CD4-positive, alpha-beta T cell (primary cell): ENCODE measurements at regions not wholly inside any gene's neighbourhood (a gene's known extent, or its start where the extent isn't known, plus 50 kb on each side); places are given as distances from the start of the nearest gene placed in this dataset.

Source experiments
- ATAC-seq: fragments of 200-7000 bp; cut with Tn5 transposase; one replicate; pipeline ENCODE4 v1.10.0; 2022; ENCODE audit warnings: mild to moderate bottlenecking; ENCODE audit not compliant: poor library complexity
- CTCF ChIA-PET: fragments of 350-600 bp; sonication (Branson Sonifier 250); formaldehyde crosslinking; loops from one replicate; lab custom pipeline; 2021; ENCODE audit warnings: antibody characterized with exemption, inconsistent platforms; lab: Charles Lee
- POLR2A ChIA-PET: fragments of 350-600 bp; sonication (Branson Sonifier 250); formaldehyde crosslinking; loops from one replicate; lab custom pipeline; 2021; ENCODE audit warnings: antibody characterized with exemption, inconsistent platforms; lab: Charles Lee
- DNase-seq, 14 experiments: peaks; one replicate each; pipeline ENCODE4 v3.0.0-alpha.2; 2013 to 2020; ENCODE audit warnings: mixed read lengths in 2 of 14
- H3K27ac ChIP-seq, 2 donors: one replicate each; pipeline versions ENCODE4 v1.5.1 to v1.7.0; 2013; ENCODE audit warnings: low read length in 2 of 2, low read depth in 1 of 2, mild to moderate bottlenecking in 1 of 2
- H3K27me3 ChIP-seq, 2 experiments: 1 replicate in 1 of 2; 2 replicates in 1 of 2; pipeline versions ENCODE4 v1.6.1 to v1.7.0; 2013; ENCODE audit warnings: low read length in 2 of 2, control low read depth in 1 of 2, mild to moderate bottlenecking in 1 of 2, moderate library complexity in 1 of 2; ENCODE audit not compliant: insufficient read depth in 2 of 2, control insufficient read depth in 1 of 2
- H3K36me3 ChIP-seq: one replicate; pipeline ENCODE4 v1.6.1; 2013; ENCODE audit warnings: low read length, control low read depth; ENCODE audit not compliant: insufficient read depth
- H3K4me1 ChIP-seq: one replicate; pipeline ENCODE4 v1.6.1; 2013; ENCODE audit warnings: low read length, control low read depth; ENCODE audit not compliant: insufficient read depth
- H3K4me3 ChIP-seq: one replicate; pipeline ENCODE4 v1.5.1; 2013; ENCODE audit warnings: mild to moderate bottlenecking, low read length, moderate library complexity
- H3K9me3 ChIP-seq, 2 experiments: 1 replicate in 1 of 2; 2 replicates in 1 of 2; pipeline versions ENCODE4 v1.6.1 to v1.7.0; 2013; ENCODE audit warnings: low read length in 2 of 2, mild to moderate bottlenecking in 2 of 2, control low read depth in 1 of 2, moderate library complexity in 1 of 2; ENCODE audit not compliant: control insufficient read depth in 1 of 2, insufficient read depth in 1 of 2
- H3K27ac Mint-ChIP-seq: one replicate; pipeline ENCODE4 v1.8.0; 2020; ENCODE audit warnings: mixed read lengths
- H3K27me3 Mint-ChIP-seq: one replicate; pipeline ENCODE4 v1.8.0; 2021; ENCODE audit warnings: mixed read lengths
- H3K36me3 Mint-ChIP-seq: one replicate; pipeline ENCODE4 v1.8.0; 2021; ENCODE audit warnings: low read depth, mixed read lengths
- H3K4me1 Mint-ChIP-seq: one replicate; pipeline ENCODE4 v1.8.0; 2021; ENCODE audit warnings: low read depth, mixed read lengths
- H3K4me3 Mint-ChIP-seq: one replicate; pipeline ENCODE4 v1.8.0; 2020; ENCODE audit warnings: mild to moderate bottlenecking, mixed read lengths
- H3K9me3 Mint-ChIP-seq: one replicate; pipeline ENCODE4 v1.8.0; 2020; ENCODE audit warnings: mixed read lengths
- CTCF ChIP-seq: fragments of 200-600 bp; IDR thresholded peaks from one replicate; pipeline ENCODE4 v1.8.0; 2022; ENCODE audit warnings: antibody characterized with exemption, mild to moderate bottlenecking
- intact Hi-C, 2 experiments: fragments of 100-400 bp; cut with DNase I in 1 of 2; cut with micrococcal nuclease in 1 of 2; formaldehyde crosslinking; loops; one replicate each; pipeline versions ENCODE4 v1.15.1 to v1.9.0; 2023 to 2025; cut with DNase I, micrococcal nuclease

- no peaks in the 10 kb centered on the region for H3K27me3 Mint-ChIP-seq
- no peaks in the 10 kb centered on the region for H3K9me3 ChIP-seq
- CTCF ChIA-PET = no interaction called here
- no peak overlapping the region for H3K4me3 Mint-ChIP-seq
- peaks cover 2% of the 10 kb centered on the region for H3K9me3 Mint-ChIP-seq
- no peaks in the 10 kb centered on the region for H3K27me3 ChIP-seq
- ATAC-seq (no peak), DNase-seq (no peak)
- no peaks in the 10 kb centered on the region for H3K4me1 Mint-ChIP-seq
- no peaks in the 10 kb centered on the region for H3K4me1 ChIP-seq
- H3K36me3 ChIP-seq = no peaks in the 10 kb centered on the region
- POLR2A ChIA-PET = no interaction called here
- no peak overlapping the region for H3K27ac ChIP-seq
- no peaks in the 10 kb centered on the region for H3K36me3 Mint-ChIP-seq
- no peak overlapping the region for H3K27ac Mint-ChIP-seq
- intact Hi-C loops = no loop called here
- no peak overlapping the region for H3K4me3 ChIP-seq
- no peak for TF ChIP-seq CTCF
Measured at GRCh38 chr4:180652533-180652932, 1590.7 kb upstream of the TENM3 start.

GRCh38 chr4:180655886-180656285, 1587.3 kb upstream of the TENM3 start:
- H3K27me3 Mint-ChIP-seq = no peaks in the 10 kb centered on the region
- no peak overlapping the region for H3K4me3 Mint-ChIP-seq
- no peaks in the 10 kb centered on the region for H3K9me3 ChIP-seq
- H3K27me3 ChIP-seq = no peaks in the 10 kb centered on the region
- DNase-seq (no peak), ATAC-seq (no peak)
- H3K36me3 ChIP-seq = no peaks in the 10 kb centered on the region
- H3K4me1 ChIP-seq = no peaks in the 10 kb centered on the region
- H3K27ac ChIP-seq = no peak overlapping the region
- H3K36me3 Mint-ChIP-seq = no peaks in the 10 kb centered on the region
- POLR2A ChIA-PET = no interaction called here
- H3K27ac Mint-ChIP-seq = no peak overlapping the region
- no peaks in the 10 kb centered on the region for H3K4me1 Mint-ChIP-seq
- no peak overlapping the region for H3K4me3 ChIP-seq
- peaks cover 2% of the 10 kb centered on the region for H3K9me3 Mint-ChIP-seq
- TF ChIP-seq CTCF = no peak
- CTCF ChIA-PET = interaction anchor here (2.3 kb wide), 1 partner anchor 9 kb away, joined by 7 read pairs; no protein-coding TSS in a partner anchor
- intact Hi-C loops = no loop called here

GRCh38 chr4:180657881-180658280, 1585.3 kb upstream of the TENM3 start:
- no peak for DNase-seq
- Histone ChIP-seq H3K4me3 (no peak overlapping the region), H3K4me1 (no peaks in the 10 kb centered on the region), H3K27ac (no peak overlapping the region), H3K27me3 (no peaks in the 10 kb centered on the region), H3K36me3 (no peaks in the 10 kb centered on the region), H3K9me3 (no peaks in the 10 kb centered on the region)
- Mint-ChIP-seq H3K4me1 (no peaks in the 10 kb centered on the region), H3K27me3 (no peaks in the 10 kb centered on the region), H3K9me3 (peaks cover 2% of the 10 kb centered on the region), H3K4me3 (no peak overlapping the region), H3K27ac (no peak overlapping the region), H3K36me3 (no peaks in the 10 kb centered on the region)
- ChIA-PET CTCF (no interaction called here), POLR2A (no interaction called here)
- ATAC-seq = no peak
- no peak for TF ChIP-seq CTCF
- intact Hi-C loops = no loop called here
